OCI-LY7 (cell line): ENCODE measurements at regions not wholly inside any gene's neighbourhood (a gene's known extent, or its start where the extent isn't known, plus 50 kb on each side); places are given as distances from the start of the nearest gene placed in this dataset.

Experiments
- BruUV-seq: library from RNA; stranded (reverse); fragments of 400-500 nt; replicated peaks from 2 replicates; lab custom pipeline; 2021; lab: Mats Ljungman, UMichigan
- CTCF ChIA-PET: fragments of 300-600 bp; sonication (Branson Sonifier 250); formaldehyde crosslinking; loops from one replicate; lab custom pipeline; 2022; ENCODE audit warnings: antibody characterized with exemption; ENCODE audit not compliant: unreplicated experiment; lab: Charles Lee
- POLR2A ChIA-PET: fragments of 300-600 bp; sonication (Branson Sonifier 250); formaldehyde crosslinking; loops from one replicate; lab custom pipeline; 2022; ENCODE audit warnings: antibody characterized with exemption; lab: Charles Lee
- DNase-seq: peaks from one replicate; pipeline ENCODE4 v3.0.0-alpha.2; 2015; ENCODE audit warnings: low spot score
- H2AFZ ChIP-seq: fragments of 200-600 bp; sonication (generic), shearing (Covaris generic); 2 replicates; pipeline ENCODE4 v1.6.1; 2014; ENCODE audit warnings: mild to moderate bottlenecking, antibody characterized with exemption, low read length, moderate library complexity
- H3K27ac ChIP-seq: fragments of 200-600 bp; sonication (generic); 2 replicates; pipeline ENCODE4 v1.5.1; 2014; ENCODE audit warnings: mixed run types, low read depth, mild to moderate bottlenecking, moderate library complexity, low read length, inconsistent platforms; ENCODE audit not compliant: poor library complexity, severe bottlenecking
- H3K36me3 ChIP-seq: fragments of 200-600 bp; sonication (generic); 2 replicates; pipeline ENCODE4 v1.6.1; 2014; ENCODE audit warnings: mild to moderate bottlenecking, antibody characterized with exemption, low read length, moderate library complexity, mixed read lengths; ENCODE audit not compliant: insufficient read depth
- H3K4me1 ChIP-seq: fragments of 200-600 bp; sonication (generic); 2 replicates; pipeline ENCODE4 v1.5.1; 2014; ENCODE audit warnings: mild to moderate bottlenecking, low read length; ENCODE audit not compliant: insufficient read depth, poor library complexity, severe bottlenecking
- H3K4me2 ChIP-seq: fragments of 200-600 bp; sonication (generic); 2 replicates; pipeline ENCODE4 v1.6.1; 2014; ENCODE audit warnings: mild to moderate bottlenecking, low read length
- H3K4me3 ChIP-seq: fragments of 200-600 bp; sonication (generic); 2 replicates; pipeline ENCODE4 v1.5.1; 2014; ENCODE audit warnings: mild to moderate bottlenecking, low read depth, low read length; ENCODE audit not compliant: poor library complexity, severe bottlenecking
- H3K79me2 ChIP-seq: fragments of 200-600 bp; sonication (generic); 2 replicates; pipeline ENCODE4 v1.6.1; 2016; ENCODE audit warnings: low read depth, mild to moderate bottlenecking, low read length, moderate library complexity, mixed read lengths; ENCODE audit not compliant: insufficient read depth
- H3K9me2 ChIP-seq: fragments of 200-600 bp; sonication (generic); 2 replicates; pipeline ENCODE4 v1.6.1; 2016; ENCODE audit warnings: mild to moderate bottlenecking, low read length, mixed read lengths; ENCODE audit not compliant: insufficient read depth
- H3K9me3 ChIP-seq: fragments of 200-600 bp; sonication (generic); 2 replicates; pipeline ENCODE4 v1.6.1; 2014; ENCODE audit warnings: mild to moderate bottlenecking, mixed run types, low read length, mixed read lengths
- H4K20me1 ChIP-seq: fragments of 200-600 bp; sonication (generic); 2 replicates; pipeline ENCODE4 v1.6.1; 2014; ENCODE audit warnings: mild to moderate bottlenecking, antibody characterized with exemption, low read length, moderate library complexity, mixed read lengths; ENCODE audit not compliant: insufficient read depth
- CTCF ChIP-seq: fragments of 200-600 bp; sonication (generic); conservative IDR thresholded peaks from 2 replicates; pipeline ENCODE4 v1.5.1; 2014; ENCODE audit warnings: mild to moderate bottlenecking, antibody characterized with exemption, low read length, moderate library complexity, mixed read lengths
- EZH2phosphoT487 ChIP-seq: fragments of 200-600 bp; sonication (generic); IDR thresholded peaks from 2 replicates; pipeline ENCODE4 v1.6.1; 2018; ENCODE audit warnings: low read depth, borderline replicate concordance, mild to moderate bottlenecking, mixed run types, antibody characterized with exemption, low read length, moderate library complexity, mixed read lengths
- intact Hi-C: fragments of 100-400 bp; cut with micrococcal nuclease; formaldehyde crosslinking; loops from one replicate; pipeline ENCODE4 v1.10.0; 2022; ENCODE audit not compliant: unreplicated experiment

DNA sequence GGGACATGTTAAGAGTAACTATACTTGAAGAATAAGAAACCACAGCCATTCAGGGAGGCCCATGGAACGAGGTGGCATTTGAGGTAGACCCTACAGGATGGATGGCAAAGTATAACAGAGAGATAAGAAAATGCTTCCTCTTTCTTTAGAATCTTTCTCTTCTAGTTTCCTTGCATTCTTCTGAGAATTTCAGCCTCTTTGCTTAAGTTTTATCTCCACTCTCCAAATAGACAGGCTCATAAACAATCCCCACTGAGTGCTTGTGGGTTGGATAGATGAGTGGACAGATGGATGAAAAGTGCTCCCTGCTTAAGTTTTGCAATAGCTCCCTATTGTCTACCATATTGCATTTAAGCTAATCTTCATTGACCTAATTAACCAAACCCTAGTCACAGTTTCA, 103.7 kb downstream of the MEX3B start:
- Histone ChIP-seq H3K79me2 (no peaks in the 10 kb centered on the region), H3K36me3 (no peaks in the 10 kb centered on the region), H3K9me3 (0 out of 2 replicates have a peak, but pooled peaks cover 8% of the 10 kb centered on the region), H3K4me2 (no peak overlapping the region), H3K4me3 (no peak overlapping the region), H2AFZ (no peak overlapping the region), H3K27ac (no peak overlapping the region), H4K20me1 (no peaks in the 10 kb centered on the region), H3K4me1 (no peaks in the 10 kb centered on the region), H3K9me2 (no peaks in the 10 kb centered on the region)
- DNase-seq = no peak
- POLR2A ChIA-PET = no interaction called here
- CTCF ChIA-PET = no interaction called here
- intact Hi-C loops = no loop called here
- no peak for TF ChIP-seq CTCF
- no peak for TF ChIP-seq EZH2phosphoT487
- BruUV-seq = no TSS peak

GRCh38 chr15:81941479-81941878, 104.3 kb downstream of the MEX3B start:
- intact Hi-C loops = no loop called here
- Histone ChIP-seq H3K4me3 (no peak overlapping the region), H3K4me1 (no peaks in the 10 kb centered on the region), H3K4me2 (no peak overlapping the region), H3K79me2 (no peaks in the 10 kb centered on the region), H3K9me3 (0 out of 2 replicates have a peak, but pooled peaks cover 8% of the 10 kb centered on the region), H3K27ac (no peak overlapping the region), H2AFZ (no peak overlapping the region), H4K20me1 (no peaks in the 10 kb centered on the region), H3K36me3 (no peaks in the 10 kb centered on the region), H3K9me2 (no peaks in the 10 kb centered on the region)
- no peak for TF ChIP-seq CTCF
- no peak for TF ChIP-seq EZH2phosphoT487
- no peak for DNase-seq
- ChIA-PET POLR2A (no interaction called here), CTCF (no interaction called here)
- BruUV-seq = no TSS peak

DNA sequence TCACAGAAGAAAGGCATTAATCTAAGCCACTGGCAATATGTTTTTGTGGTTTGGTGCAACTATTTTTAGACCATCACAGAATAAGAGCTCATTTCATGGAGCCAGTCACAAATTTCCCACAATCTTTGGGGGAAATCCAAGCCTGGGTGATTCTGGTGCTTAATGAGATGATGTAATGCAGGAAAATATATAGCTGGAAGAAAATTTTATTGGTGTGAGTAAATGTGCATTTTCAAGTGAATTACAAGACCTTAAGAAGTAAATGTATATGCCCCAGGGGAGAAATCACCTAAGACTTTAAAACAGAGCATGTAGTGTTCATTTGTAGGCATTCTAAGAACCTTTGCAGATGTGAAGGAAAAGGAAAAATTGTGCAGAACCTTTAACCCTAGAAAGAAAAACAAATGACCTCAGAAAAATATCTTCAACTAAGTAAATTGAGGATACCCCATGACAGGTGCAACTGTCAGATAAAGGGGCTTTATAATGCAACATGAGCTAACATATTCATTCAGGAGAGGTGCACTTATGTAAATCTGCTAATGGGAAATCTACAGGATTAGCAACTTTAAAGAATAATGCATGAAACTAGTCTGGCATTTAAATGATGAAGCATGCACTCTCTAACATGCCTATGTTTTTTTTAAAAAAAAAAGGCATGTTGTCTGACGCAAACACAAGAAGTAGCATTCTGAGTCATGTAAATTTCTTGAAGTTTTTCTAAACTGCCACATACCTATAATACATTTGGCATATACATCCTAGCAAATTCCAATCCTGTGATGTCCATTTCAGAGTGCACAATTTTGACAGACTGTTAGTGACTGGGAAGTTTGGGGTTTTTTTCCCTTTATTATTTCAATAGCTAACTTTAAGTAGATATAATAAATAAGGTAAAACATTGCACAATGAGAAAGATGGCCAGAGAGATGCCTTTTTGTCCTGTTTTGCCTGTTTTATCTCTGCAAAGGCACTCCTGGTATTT, 105.1 kb downstream of the MEX3B start:
- intact Hi-C loops = no loop called here
- H3K9me2 ChIP-seq = no peaks in the 10 kb centered on the region
- TF ChIP-seq CTCF = no peak
- TF ChIP-seq EZH2phosphoT487 = no peak
- no peaks in the 10 kb centered on the region for H3K79me2 ChIP-seq
- no peaks in the 10 kb centered on the region for H3K36me3 ChIP-seq
- no peak overlapping the region for H3K4me3 ChIP-seq
- no peaks in the 10 kb centered on the region for H3K4me1 ChIP-seq
- CTCF ChIA-PET = no interaction called here
- H2AFZ ChIP-seq = no peak overlapping the region
- POLR2A ChIA-PET = no interaction called here
- H4K20me1 ChIP-seq = no peaks in the 10 kb centered on the region
- 0 out of 2 replicates have a peak, but pooled peaks cover 8% of the 10 kb centered on the region for H3K9me3 ChIP-seq
- no peak overlapping the region for H3K27ac ChIP-seq
- no peak for DNase-seq
- no TSS peak for BruUV-seq
- H3K4me2 ChIP-seq = no peak overlapping the region
